Motor neuron (in vitro differentiated cells): ENCODE measurements at regions not wholly inside any gene's neighbourhood (a gene's known extent, or its start where the extent isn't known, plus 50 kb on each side); places are given as distances from the start of the nearest gene placed in this dataset.

Experiments
- ATAC-seq, 8 experiments: fragments of 200-7000 bp; cut with Tn5 transposase; replicated peaks in 6 of 8; 2 replicates each; pipeline ENCODE4 v1.8.0; 2021; ENCODE audit warnings: mild to moderate bottlenecking in 8 of 8, moderate library complexity in 8 of 8
- H3K27ac ChIP-seq, 2 donors: fragments of 250-450 bp; sonication (Bioruptor Pico); 2 replicates each; pipeline ENCODE4 v1.9.0; 2021; ENCODE audit warnings: antibody characterized with exemption in 2 of 2, mild to moderate bottlenecking in 2 of 2, moderate library complexity in 1 of 2
- H3K4me1 ChIP-seq, 2 donors: fragments of 250-450 bp; sonication (Bioruptor Pico); replicated peaks in 1 of 2; 2 replicates each; pipeline ENCODE4 v1.6.1; 2021; ENCODE audit warnings: antibody characterized with exemption in 2 of 2, mild to moderate bottlenecking in 2 of 2, moderate library complexity in 1 of 2
- H3K4me3 ChIP-seq, 5 donors: fragments of 250-450 bp; sonication (Bioruptor Pico); 2 replicates each; pipeline ENCODE4 v1.9.0; 2021; ENCODE audit warnings: antibody characterized with exemption in 5 of 5, mild to moderate bottlenecking in 5 of 5, moderate library complexity in 4 of 5
- WGBS, 10 experiments: fragments of 450-650 bp; shearing (Covaris generic); methylation state at CpG; one replicate each; pipeline ENCODE4 v1.0.0; 2022; 5-methylcytosine and 5-hydroxymethylcytosine counted together
- in situ Hi-C, 9 experiments: fragments of 400-800 bp; cut with MboI; loops; one replicate each; pipeline ENCODE4 v1.15.0; 2021; ENCODE audit warnings: low sequenced_read_pairs in 9 of 9, low pct_unique_long_range_greater_than_20kb in 2 of 9; ENCODE audit not compliant: unreplicated experiment in 9 of 9

DNA sequence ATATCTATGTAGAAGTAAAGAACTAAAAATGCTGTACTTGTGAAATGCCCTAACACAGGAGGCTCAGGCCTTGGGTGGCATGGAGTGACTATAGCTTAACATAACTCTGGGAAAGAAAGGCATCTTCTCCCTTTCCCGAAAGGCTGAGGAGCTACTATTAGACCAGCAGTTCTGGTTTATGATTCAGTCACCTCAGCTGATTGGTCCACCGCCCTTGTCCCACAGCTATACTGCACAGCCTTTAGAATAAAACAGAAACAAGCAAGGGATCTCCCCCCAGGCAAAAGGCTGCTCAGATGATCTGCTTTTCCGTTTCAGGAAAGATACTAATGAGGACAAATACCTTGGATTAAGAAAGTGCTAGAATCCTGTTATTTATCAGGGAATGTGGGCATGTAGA, 171.3 kb downstream of the SNCA start:
- Histone ChIP-seq H3K4me1 (peaks cover 0 to 5% of the 10 kb centered on the region in 2 donors), H3K27ac (no peak overlapping the region), H3K4me3 (no peak overlapping the region)
- 57 to 100% (median 94%) methylated on average over 1 to 3 of the region's 3 CpGs; no CpG with 5 or more reads in 3 of the 10 experiments for whole genome bisulfite sequencing, 10 experiments
- in situ Hi-C loops, result loop anchor here in 1 of 9 experiments (25.0 kb wide), 1 partner anchor 222 kb away; the partner anchor contains the start of gene MMRN1
- ATAC-seq, result no peak

DNA sequence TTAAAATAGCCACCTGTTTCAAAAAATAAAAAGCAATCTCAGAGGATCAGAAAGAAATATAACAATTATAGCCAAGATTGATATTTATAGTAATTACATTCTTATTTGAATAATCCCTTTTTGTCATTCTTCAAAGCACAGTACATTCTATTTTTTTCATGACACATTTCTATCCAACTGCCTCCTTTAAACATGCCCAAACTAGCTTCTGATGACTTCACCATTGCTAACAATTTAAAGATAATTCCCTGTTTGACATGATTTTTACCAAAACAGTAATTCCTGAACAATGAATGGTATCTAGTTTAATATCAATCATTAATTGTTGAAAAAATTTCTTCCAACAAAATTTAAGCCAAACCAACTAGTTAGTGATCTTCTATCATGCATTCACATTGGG, 172.4 kb downstream of the SNCA start:
- Histone ChIP-seq H3K4me3 (no peak overlapping the region), H3K4me1 (peaks cover 0 to 8% of the 10 kb centered on the region in 2 donors), H3K27ac (no peak overlapping the region)
- no peak for ATAC-seq
- in situ Hi-C loops, result loop anchor here in 1 of 9 experiments (25.0 kb wide), 1 partner anchor 223 kb away; the partner anchor contains the start of gene MMRN1

DNA sequence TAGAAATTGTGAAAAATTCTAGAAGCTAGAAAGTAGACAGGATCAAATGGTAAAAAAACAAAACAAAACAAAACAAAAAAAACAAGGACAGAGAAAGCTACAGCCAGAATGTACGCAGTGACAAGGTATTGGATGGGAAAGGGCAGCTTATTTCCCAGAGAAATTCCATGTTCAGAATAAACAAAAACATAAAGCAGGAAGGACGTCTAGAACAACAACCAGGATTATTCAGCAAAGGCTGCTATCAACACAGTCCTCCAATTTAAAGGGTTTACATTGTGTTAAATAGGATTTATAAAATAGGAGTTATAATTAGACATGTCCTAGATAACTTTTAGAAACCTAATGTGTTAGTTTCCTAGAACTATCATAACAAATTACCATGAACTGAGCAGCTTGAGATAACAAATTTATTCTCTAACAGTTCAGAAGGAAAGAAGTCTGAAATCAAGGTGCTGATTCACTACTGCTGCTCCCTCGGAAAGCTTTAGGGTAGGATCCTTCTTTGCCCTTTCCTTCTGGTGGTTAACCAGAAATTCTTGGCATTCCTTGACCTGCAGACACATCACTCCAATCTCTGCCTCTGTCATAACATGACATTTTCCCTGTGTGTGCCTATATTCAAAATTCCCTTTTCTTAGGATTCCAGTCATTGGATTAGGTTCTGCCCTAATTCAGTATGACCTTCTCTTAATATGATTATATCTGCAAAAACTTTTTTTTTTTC, 175.6 kb downstream of the SNCA start:
- H3K4me1 ChIP-seq, result peaks cover 0 to 12% of the 10 kb centered on the region in 2 donors
- no peak for ATAC-seq
- in situ Hi-C loops, result loop anchor here in 1 of 9 experiments (25.0 kb wide), 1 partner anchor 226 kb away; the partner anchor contains the start of gene MMRN1
- no peak overlapping the region for H3K4me3 ChIP-seq
- 22 to 95% (median 77%) methylated on average over 1 to 3 of the region's 3 CpGs; no CpG with 5 or more reads in 1 of the 10 experiments for WGBS, 10 experiments
- no peak overlapping the region for H3K27ac ChIP-seq

DNA sequence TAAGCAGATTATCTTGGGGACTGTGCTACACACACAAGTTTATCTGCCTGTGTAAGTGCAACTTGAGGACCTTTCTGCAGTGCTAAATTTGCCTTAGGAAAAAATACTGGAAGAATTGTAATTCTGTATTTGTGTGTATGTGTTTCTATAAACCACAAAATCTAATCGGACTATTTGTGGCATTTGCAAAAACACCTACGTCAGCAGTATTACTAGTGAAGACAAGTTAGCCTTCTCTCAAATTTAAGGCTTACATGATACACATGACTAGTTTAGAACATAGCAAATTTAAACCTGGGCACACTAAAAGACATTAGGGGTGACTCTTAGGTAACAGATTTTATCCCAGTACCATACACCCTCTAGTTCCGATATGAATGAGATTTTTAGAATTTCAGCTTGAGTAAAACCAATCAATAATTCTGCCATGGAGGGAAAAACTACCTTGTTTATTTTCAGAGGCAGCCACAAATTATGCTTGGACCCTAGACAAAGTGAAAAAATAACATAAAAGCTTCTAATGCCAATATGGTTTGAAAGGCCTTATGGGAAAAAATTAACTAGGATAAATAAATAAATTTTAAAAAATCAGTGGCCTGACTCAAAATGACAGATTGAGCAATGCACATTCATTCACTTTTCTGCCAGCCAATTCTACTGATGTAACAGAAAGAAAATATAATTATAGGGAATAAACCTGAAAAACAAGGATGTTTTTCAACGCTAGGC, 176.4 kb downstream of the SNCA start:
- Histone ChIP-seq H3K4me3 (no peak overlapping the region), H3K27ac (no peak overlapping the region), H3K4me1 (peaks cover 0 to 12% of the 10 kb centered on the region in 2 donors)
- ATAC-seq, result no peak
- in situ Hi-C loops, result loop anchor here in 1 of 9 experiments (25.0 kb wide), 1 partner anchor 227 kb away; the partner anchor contains the start of gene MMRN1
- WGBS, 10 experiments, result 47 to 98% (median 88%) methylated on average over 1 to 4 of the region's 4 CpGs

DNA sequence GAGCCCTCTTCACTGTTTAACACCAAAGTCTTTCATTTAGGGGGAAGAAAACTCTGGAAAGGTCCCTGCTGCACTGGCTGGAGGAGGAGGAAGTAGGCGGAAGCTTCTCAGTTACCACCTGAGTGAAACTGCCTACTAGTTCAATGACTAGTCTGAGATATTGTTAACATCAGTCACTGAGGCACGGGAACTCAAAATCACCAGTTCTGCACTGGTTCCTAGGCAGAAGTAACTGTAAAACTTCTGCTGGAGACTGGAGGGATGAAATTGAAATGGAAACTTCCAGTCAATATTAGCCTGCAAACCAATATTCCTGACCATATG, 178.3 kb downstream of the SNCA start:
- whole genome bisulfite sequencing, 10 experiments, result 60 to 100% (median 100%) methylated on average over 1 to 2 of the region's 2 CpGs; no CpG with 5 or more reads in 3 of the 10 experiments
- in situ Hi-C loops, result loop anchor here in 1 of 9 experiments (25.0 kb wide), 1 partner anchor 229 kb away; the partner anchor contains the start of gene MMRN1
- Histone ChIP-seq H3K27ac (no peak overlapping the region), H3K4me3 (no peak overlapping the region), H3K4me1 (peaks cover 0 to 12% of the 10 kb centered on the region in 2 donors)
- no peak for ATAC-seq

DNA sequence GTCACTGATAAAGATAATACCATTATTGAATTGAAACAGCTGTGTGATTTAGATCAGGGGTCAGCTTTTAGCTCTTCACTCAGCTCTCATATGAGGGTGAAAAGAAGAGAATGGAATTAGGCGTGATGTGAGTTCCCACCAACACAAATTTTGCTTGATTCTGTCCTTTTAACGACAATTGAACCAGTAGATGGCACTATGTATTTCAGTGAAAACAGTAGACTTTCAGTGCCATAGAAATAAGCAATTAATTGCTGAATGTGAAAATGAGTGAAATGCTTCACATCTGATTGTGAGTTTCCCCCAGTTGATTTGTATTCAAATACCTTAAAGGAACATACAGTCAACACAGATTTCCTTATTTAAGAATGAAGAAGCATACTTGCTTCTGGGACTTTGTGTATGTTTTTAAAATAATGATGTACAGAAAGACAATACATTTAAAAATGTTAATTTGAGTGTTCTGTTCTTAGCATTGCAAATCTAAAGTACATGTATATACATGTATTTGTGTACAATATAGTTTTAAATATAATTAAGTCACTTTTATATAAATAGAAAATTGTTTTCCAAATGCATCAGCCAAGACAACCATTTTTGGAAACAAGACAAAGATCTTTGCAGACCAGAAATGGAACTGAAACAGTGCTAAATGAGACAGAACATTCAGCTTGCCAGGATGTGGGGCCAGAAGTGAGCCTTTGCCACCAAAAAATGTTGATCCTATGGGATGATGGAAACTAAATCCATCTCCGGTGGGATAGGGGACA, 178.8 kb downstream of the SNCA start:
- in situ Hi-C loops, result loop anchor here in 1 of 9 experiments (25.0 kb wide), 1 partner anchor 229 kb away; the partner anchor contains the start of gene MMRN1
- ATAC-seq, result peak in 3 of 8 experiments; percentile 37 to 49 (median 41)
- H3K4me3 ChIP-seq, result no peak overlapping the region
- peaks cover 0 to 17% of the 10 kb centered on the region in 2 donors for H3K4me1 ChIP-seq
- WGBS, 10 experiments, result 0 to 100% (median 33%) methylated on average over 1 to 3 of the region's 3 CpGs; no CpG with 5 or more reads in 1 of the 10 experiments
- no peak overlapping the region for H3K27ac ChIP-seq

DNA sequence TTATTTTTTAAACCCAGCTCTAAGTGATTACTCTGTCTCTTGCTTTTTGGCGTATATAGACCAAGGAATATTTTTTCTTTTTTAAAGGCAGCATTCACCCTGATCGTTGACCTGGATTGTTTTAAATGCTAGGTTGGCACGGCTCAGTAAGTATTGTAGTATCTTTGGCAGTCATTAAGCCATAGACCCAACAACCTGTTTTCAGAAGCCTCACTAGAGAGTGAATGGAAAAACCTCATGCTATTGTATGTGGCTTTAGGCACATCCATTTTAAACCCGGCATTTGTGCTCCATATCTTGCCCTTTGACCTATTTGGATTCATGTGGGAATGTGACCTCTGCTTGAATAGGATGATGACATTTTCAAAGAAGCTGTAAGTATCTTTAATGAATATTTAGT, 183.9 kb downstream of the SNCA start:
- no peak overlapping the region for H3K4me3 ChIP-seq
- no peak for ATAC-seq
- WGBS, 10 experiments, result 18 to 74% (median 34%) methylated on average over 1 to 4 of the region's 4 CpGs
- in situ Hi-C loops, result loop anchor here in 1 of 9 experiments (25.0 kb wide), 1 partner anchor 234 kb away; the partner anchor contains the start of gene MMRN1
- peaks cover 0 to 13% of the 10 kb centered on the region in 2 donors for H3K4me1 ChIP-seq
- no peak overlapping the region for H3K27ac ChIP-seq

DNA sequence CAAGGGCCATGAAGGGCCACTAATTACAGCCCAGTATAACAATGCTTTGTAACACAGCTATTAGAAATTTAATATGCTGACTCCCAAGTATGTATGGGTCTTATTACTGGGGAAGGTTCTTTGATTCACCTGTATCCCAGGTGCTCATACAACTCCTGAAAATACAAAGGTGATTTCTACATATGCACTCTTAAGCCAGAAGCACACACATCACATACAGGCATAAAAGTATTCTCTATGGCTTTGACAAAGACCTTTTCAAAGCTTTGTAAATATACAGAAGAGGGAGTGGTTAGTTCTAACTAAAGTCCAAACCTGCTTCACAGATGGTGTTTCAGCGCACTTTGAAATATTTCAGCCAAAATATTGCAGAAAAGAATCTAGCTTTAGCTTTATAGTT, 191.5 kb downstream of the SNCA start:
- Histone ChIP-seq H3K4me1 (no peaks in the 10 kb centered on the region), H3K27ac (no peak overlapping the region), H3K4me3 (no peak overlapping the region)
- 0 to 100% (median 60%) methylated on average over 1 of the region's 1 CpG; no CpG with 5 or more reads in 3 of the 10 experiments for WGBS, 10 experiments
- ATAC-seq, result no peak
- in situ Hi-C loops, result no loop called here

DNA sequence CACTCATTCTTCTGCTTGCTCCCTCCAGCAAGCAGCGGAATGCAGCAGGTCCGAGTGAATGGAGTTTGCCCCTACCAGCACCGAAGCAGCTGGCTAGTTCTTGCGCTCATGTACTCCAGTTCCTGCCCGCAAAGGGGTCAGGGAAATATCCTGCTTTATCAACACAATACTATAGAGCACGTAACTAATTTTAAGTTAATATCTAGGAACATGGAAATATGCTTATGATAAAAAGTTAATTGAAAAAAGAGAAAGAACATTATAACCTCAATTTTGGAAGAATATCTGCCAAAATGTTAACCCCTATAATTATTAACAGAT, 195.6 kb downstream of the SNCA start:
- Histone ChIP-seq H3K27ac (no peak overlapping the region), H3K4me3 (no peak overlapping the region), H3K4me1 (no peaks in the 10 kb centered on the region)
- in situ Hi-C loops, result no loop called here
- no peak for ATAC-seq
- 11 to 87% (median 41%) methylated on average over 1 to 6 of the region's 6 CpGs for WGBS, 10 experiments

DNA sequence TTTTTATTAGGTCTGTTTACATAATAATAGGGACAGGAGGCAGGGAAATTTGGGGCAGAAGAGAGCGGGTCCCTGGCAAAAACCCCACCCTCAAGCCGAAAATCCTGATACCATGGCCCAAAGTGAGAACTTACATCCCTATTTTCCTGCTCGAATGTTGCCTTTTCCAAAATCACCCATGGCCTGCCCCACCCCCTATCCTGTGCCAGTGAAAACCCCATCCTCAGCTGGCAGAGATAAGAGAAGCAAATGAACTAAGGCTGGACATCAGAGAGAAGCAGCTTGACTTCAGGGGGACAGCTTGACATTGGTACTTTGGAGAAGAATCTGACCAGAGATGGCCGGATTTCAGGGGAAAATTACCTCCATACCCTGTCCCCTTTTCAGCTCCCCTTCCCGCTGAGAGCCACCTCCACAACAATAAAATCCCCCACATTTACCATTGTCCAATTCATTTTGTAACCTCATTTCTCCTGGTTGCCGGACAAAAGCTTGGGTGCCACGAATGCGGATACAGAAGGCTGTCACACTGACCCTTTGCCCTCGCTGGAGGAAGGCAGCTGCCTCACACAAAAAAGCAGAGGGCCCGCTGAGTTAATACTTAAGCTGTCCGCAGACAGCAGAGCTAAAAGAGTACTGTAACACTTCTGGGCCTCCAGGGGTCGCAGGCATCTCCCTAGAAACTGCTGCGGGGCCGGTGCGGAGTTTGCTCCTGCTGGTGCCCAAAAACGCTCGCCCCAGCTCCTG, 196.2 kb downstream of the SNCA start:
- in situ Hi-C loops, result no loop called here
- ATAC-seq, result peak; percentile 30 to 100 (median 84)
- 6 to 86% (median 51%) methylated on average over 3 to 13 of the region's 17 CpGs; no CpG with 5 or more reads in 1 of the 10 experiments for WGBS, 10 experiments
- no peaks in the 10 kb centered on the region for H3K4me1 ChIP-seq
- no peak overlapping the region for H3K4me3 ChIP-seq
- H3K27ac ChIP-seq, result no peak overlapping the region

DNA sequence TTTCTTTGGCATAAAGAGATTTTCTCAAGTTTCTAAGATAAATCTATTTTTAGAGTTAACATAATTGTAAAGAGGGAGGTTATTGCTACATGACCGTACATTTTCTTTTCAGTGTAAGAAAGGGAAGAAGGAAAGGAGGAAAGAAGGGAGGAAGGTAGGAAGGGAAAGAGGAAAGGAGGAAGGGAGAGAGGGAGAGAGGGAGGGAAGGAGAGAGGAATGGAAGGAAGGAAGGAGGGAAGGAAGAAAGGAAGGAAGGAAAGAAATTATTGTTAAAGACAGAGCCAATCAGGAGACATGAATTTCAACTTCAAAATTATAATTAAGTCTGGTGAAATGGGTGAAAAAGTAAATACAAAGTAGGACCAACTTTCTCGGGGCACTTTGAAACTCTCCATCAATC, 197.6 kb downstream of the SNCA start:
- ATAC-seq, result no peak
- no peak overlapping the region for H3K27ac ChIP-seq
- 58 to 100% (median 84%) methylated on average over 1 to 2 of the region's 2 CpGs for WGBS, 10 experiments
- H3K4me3 ChIP-seq, result no peak overlapping the region
- in situ Hi-C loops, result no loop called here
- H3K4me1 ChIP-seq, result no peaks in the 10 kb centered on the region

DNA sequence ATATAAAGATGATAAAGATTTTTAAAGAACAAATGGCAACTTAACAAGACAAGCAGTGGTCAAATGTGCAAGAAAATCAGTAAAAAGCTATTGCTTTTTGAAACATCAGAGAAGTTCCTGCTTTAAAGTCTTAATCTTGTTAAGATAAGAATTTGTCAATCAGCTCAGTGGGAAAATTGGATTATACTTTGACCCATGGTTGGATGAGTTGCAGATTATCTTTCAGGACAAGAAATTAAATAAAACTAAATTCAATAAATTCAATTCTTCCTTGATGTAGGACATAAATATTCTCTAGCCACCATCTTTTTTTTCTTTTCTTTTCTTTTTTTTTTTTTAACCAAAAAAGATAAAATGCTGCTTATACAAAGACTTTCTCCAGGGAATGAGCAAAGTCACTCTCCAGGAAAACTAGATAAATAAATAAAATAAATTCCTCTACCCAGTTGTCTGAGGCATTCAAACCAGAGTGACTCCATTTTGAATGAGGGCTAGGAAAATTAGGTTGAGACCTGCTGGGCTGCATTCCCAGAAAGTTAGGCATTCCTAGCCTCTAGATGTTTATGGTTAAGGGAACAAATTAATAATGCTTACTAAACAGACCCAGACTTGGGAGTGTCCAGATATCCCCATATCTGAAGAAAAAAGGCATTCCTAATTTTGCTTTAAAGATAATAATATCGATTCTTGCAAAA, 211.2 kb downstream of the SNCA start:
- in situ Hi-C loops, result no loop called here
- H3K4me3 ChIP-seq, result no peak overlapping the region
- no peak overlapping the region for H3K27ac ChIP-seq
- no peaks in the 10 kb centered on the region for H3K4me1 ChIP-seq
- WGBS, 10 experiments, result 0 to 100% (median 67%) methylated on average over 1 of the region's 1 CpG; no CpG with 5 or more reads in 4 of the 10 experiments
- ATAC-seq, result no peak
